ENCODE measurements at regions not wholly inside any gene's neighbourhood (a gene's known extent, or its start where the extent isn't known, plus 50 kb on each side); places are given as distances from the start of the nearest gene placed in this dataset.

DNA sequence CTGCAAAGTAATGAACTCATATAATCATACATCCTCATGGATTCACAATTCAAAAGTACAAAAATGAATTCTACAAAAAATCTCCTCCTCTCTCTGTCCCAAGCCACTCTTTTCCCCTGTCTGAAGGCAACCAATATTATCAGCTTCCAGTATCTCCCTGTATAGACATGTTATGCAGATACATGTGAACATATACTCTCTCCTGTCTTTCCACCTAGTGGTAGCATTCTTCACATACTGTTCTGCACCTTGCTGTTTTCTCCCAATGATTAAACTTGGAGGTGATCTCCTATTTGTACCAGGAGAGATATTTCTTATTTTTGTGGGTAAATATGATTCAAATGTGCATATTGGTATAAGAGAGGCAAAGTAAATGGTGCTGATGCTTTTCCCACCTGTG is 416.4 kb downstream of the EPM2A start:
- no peak for DNase-seq (ENCODE audit: low read depth)

DNA sequence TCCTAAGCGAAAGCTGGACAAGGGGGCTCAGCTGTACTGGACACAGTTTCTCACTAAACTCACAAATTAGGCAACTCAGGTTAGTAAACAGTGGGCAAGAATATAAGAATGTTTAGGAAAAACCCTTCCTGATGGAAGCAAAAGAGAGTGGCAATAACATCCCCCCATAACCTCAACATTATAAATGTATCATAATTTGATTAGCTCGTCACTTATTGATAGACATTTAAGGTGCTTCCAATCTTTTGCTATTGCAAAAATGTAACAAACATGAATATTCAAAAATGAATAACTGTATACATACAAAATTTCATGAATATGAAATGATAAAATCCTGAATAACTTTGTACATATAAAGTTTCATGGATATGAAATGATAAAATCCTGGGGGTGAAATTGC is 415.7 kb downstream of the EPM2A start:
- DNase-seq (ENCODE audit: low read depth), result no peak

DNA sequence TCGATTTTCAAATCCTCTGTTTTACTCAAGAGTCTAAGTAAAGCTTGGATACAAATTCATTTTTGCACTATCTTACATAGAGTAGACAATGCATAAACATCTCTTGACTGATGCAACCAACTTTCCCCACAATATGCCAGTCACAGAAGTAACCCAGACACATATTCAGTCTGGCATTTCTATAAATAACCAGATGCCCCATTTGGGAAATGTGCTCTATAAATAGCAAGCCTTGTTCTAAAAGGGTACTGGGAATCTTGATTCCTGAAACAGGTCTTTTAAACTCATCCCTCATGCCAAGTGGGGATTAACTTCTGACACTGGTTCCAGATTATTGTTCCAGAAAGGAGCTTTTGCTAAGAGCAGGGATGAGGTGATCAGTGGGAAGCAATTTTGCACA is 411.7 kb downstream of the EPM2A start:
- no peak for DNase-seq (ENCODE audit: low read depth)

DNA sequence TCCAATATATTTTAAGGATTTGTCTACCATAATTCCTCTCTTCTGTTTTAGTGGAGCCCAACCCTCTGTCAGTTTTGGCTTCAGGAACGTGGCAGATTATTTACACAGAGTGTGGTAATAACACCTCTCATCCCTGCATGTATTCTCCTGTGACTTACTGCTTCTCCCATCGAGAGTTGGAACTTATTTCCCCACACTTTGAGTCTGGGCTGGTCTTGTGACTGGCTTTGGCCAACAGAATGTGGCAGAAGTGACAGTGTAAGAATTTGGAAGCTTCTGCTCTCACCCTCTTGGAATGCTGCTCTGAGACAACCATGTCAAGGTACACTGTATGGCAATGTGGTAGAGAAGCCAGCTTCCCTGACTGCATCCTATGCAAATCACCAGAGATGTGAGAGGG is 407.7 kb downstream of the EPM2A start:
- DNase-seq (ENCODE audit: low read depth), result no peak

DNA sequence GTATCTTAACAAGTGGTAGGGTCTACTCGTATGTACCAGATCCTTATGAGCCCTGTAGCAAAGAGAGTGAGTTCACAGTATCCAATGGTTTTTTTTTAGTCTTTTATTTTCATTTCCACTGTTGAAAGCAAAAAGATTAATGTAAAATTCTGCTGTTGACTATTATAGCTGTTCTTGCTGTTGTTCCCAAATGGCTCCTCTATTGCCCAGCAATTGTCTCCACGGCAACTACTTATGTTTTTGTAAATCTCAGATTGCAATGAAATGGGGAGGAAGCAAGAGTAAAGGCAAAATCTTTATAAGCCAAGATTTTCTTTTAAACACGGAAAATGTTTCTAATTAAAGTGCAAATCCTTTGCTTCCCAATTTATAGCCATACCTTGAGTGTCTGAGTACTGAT is 406.1 kb downstream of the EPM2A start:
- no peak for DNase-seq (ENCODE audit: low read depth)

DNA sequence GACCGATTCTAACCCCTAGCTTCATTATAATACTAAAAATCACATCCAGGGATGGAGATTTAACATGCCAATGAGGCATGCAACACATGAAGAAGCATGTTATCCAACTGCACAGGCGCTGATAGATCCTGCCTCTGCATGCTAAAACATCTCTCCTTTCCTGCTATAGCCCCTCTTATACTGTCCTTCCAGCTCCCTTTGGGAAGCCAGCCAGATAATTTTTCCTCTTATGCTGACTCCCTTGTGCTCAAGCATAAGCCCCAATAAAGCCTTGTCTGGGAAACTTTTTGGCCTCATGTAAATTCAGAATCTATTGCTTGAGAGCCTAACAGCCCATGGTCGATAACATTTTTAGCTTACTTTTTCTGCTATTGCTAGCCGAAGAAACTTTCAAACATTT is 404.3 kb downstream of the EPM2A start:
- no peak for DNase-seq (ENCODE audit: low read depth)

DNA sequence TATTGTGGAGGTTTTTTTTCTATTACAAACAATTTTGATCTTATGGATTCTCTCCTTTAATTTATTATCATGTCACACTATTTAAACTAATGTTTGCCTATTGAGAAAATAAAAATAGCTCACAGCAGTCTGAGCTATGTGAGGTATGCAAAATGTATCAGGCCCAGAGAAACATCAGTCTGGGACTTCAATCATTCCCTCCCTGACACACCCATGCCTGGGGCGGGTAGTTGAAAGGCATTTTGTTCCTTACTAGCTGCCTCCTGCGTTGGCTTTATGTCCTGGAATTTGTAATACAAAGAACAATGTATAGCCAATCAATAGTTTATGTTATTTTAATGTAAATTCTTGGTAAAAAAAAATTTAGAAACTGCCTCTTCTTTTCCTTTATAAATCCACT is 403.3 kb downstream of the EPM2A start:
- no peak for DNase-seq (ENCODE audit: low read depth)

DNA sequence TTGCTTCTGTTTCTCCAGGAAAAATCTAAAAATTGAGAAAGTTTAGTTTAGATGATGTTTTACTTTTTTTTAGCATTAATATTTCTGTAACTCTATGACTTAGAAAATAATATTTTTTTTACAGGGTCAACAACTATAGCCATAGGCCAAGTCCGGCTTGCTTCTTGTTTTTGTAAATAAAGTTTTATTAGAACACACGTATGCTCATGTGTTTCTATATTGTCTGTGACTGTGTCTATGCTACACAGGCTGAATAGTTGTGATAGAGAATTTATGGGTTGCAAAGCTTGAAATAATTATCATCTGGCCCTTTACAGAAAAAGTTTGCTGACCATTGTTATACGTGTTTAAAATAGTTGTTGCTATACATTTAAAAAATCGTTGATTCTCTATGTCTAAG is 399.2 kb downstream of the EPM2A start:
- DNase-seq (ENCODE audit: low read depth), result no peak

DNA sequence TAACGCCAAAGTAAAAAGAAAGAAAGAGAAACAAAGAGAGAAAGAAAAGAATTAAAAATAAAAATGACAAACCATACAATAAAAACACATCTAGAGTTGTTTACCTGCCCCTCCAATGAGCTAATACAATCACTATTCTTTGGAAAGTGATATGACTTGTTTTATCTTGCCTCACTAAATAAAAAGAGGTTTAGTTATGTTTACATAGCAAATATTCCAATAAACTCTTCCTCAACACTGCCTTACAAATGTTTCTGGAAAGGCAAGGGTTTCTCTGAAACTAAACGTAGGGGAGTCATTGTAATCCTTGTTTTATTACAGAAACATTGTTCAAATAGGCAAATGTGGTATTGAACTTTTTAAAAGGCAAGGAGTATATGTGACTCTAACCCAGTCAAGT is 396.2 kb downstream of the EPM2A start:
- DNase-seq (ENCODE audit: low read depth), result no peak

DNA sequence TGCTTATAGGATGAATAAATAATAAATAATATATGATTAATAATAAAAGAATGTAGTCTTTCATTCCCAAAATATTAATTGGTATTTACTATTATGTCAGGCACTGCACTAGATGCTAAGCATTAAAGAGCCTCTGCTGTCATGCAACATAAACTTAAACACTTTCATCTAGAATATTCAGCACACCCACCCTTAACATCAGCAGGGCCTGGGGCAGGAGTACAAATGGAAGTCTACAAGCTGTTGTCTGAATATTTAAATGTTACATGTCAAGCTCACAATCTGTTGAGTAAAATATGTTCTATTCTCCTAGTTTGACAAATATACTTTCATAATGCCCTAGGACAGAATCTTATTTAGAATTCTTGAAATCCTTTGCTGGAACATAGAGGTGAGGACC is 395.1 kb downstream of the EPM2A start:
- DNase-seq (ENCODE audit: low read depth), result no peak

DNA sequence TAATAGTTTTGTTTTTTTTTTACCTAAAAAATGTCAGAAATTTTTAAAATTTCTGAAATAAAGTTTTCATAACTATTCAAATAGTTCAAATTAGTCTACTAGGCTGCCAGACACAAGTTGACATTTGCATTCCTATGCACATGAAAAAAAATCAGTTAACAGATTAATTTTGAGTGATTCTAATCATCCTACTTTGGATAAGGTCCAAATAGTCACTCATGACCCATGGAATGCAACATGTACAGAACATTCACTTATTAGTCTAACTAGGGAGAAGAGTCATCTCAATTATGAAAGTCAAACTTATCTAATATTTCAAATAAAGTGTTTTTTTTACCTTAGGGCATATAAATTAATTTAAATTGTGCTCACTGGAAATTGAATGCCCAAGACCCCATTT is 390.2 kb downstream of the EPM2A start:
- no peak for DNase-seq (ENCODE audit: low read depth)

DNA sequence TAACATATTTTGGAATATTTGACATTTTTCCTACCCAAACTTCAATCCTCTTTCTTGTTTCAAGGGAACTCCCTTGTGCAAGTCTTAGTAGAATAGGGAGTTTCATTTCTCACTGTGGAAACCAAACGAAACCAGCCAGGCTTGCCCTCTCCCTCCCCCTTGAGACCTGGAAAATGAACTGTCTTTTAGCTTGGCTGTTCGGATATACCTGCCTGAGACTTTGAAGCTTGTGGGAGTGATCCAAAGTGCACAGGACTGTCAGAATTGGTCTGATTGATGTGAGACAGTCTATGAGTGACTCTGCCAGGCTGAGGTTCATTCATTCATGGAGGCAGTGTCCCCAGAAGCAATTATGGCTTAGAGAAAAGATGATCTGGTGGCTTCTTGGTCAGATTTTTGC is 388.1 kb downstream of the EPM2A start:
- DNase-seq (ENCODE audit: low read depth), result no peak

DNA sequence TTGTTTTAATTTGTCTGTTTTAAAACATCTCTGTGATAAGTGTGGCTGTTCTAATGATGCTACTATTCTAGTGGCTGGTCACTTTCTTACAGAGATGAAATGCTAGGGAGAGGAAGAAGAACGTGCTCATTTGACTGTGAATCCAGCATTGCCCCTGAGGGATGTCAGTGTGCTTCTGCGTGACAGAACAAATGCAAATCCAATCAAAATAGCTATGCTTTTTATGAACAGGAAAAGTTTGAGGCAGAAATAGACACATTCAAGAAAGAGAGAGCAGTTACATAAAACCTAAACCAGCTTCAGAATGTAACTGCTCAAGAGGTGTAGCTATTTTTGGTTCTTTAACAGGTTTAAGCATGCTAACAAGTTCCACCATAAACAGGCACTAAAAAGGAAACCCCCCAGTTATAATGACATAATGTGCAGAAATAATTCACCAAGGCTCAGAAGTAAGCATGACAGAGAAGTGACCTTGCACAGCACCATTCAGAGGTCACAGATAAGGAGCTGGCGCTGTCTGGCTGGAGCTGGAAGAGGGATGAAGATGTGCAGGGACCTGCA is 385.3 kb downstream of the EPM2A start:
- no peak for DNase-seq (ENCODE audit: low read depth)

DNA sequence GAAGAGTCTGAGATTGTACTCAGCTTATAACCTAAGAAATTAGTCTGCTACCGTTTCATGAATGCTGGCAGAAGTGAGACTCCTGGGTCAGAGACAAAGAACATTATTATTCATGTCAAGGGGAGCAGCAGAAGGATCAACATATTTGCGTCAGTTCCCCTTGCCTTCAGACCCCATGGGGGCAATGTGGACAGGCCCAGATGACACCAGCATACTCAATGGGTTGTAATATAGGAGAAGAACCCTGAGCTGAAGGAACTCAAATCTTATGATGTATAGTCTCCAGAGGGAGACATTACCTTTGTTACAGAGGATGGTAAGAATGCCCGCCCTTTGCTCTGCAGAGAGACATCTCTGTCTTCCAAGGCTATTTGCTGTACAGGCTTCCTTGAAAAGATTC is 384.4 kb downstream of the EPM2A start:
- no peak for DNase-seq (ENCODE audit: low read depth)

DNA sequence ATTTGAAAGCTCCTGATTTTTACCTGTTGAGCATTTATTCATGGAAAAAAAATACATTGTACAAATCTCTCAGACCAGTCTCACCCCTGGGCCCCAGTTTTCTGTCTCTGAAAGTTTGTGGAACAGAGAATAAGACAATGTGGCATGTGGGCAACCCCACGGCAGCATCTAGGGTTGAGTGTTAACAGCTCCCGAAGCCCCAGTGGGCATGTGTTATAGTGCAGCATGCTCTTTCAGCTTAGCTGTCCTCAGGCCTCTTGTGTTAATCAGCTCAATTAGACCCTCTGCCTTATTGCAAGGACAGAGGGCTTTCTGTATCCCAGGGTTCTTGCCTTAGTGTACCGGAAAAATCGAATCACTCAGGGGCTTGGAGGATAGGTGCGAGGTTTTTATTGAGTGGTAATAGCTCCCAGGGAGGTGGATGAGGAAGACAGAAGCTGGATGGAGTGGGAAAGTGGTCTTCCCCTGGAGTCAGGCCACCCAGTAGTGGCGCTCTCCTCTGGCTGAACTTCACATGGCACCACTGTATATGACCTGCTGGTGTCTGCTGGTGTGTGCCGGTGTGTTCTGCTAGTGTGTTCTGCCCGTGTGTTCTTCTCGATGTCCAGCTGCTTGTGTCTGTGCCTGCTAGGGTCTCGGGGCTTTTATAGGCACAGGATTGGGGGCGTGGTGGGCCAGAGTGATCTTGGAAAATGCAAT is 382.8 kb downstream of the EPM2A start:
- no peak for DNase-seq (ENCODE audit: low read depth)

DNA sequence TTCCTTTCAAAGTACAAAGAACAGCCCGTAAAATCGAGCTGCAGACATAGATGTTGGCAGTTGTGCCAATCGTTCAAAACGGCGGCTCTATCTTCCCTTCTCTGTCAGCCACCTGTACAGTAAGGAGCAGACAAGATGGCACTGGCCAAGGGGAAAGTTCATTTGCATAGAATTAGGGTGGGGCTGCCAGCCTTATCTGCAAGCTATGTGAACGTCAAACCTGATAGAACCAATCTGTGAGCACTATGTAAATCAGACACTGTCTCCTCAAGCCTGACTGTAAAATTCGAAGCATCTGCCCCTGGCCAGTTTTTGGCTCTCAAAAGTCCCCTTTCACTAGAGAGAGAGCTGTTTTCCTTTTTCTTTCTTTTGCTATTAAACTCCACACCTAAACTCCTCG is 374.5 kb downstream of the EPM2A start:
- no peak for DNase-seq (ENCODE audit: low read depth)

DNA sequence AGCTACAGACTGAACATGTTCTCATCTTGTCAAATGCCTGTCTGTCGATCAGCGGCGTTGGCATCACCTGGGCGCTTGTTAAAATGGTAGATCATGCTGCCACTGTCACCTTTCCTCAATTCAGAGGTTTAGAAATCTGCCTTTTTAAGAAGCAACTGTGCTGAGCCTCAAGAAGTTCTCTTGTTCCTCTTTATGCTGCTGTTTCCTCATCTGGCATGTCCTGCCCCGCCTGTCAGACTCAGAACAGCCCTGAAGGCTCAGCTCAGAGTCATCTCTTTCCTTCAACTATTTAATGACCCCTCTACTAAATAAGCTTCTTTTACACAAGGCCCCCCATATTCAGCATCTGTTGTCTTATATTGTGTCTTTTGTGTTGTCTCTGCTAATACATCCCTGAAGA is 368.2 kb downstream of the EPM2A start:
- DNase-seq (ENCODE audit: low read depth), result no peak

DNA sequence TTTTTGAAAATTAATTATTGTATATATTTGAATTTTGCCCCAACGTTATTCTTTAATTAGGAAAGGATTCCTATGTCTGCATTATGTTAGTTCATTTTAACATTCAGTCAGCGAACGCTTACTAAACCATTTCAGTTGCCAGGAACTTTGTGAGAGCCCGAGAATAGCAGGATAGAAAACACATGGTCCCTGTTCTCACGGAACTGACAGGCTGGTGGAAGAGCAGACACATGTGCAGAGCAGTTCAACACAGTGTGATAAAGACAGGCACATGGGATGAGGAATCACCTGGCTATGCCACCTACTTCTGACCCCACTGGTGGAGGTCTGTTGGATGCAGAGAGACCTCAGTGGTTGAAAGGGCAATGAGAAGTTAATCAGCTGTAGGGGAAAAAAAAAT is 367.2 kb downstream of the EPM2A start:
- DNase-seq (ENCODE audit: low read depth), result no peak

DNA sequence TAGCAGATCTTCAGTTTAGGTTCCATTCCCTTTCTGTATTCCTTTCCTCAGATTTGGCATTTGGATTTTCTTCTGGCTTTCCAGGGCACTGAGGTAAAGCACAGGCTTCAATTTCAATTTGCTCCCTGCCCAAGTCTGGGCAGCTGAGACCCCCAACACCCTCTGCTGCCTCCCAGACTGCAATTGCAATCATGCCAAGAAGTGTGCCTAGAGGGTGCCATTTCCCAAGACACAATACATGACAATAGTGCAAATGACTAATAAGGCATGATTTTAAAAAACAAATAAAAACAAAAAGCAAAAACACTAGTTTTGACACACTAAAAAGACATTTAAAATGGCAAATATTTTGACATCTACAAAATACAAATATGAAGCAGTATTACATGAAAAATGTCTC is 364.8 kb downstream of the EPM2A start:
- DNase-seq (ENCODE audit: low read depth), result no peak

DNA sequence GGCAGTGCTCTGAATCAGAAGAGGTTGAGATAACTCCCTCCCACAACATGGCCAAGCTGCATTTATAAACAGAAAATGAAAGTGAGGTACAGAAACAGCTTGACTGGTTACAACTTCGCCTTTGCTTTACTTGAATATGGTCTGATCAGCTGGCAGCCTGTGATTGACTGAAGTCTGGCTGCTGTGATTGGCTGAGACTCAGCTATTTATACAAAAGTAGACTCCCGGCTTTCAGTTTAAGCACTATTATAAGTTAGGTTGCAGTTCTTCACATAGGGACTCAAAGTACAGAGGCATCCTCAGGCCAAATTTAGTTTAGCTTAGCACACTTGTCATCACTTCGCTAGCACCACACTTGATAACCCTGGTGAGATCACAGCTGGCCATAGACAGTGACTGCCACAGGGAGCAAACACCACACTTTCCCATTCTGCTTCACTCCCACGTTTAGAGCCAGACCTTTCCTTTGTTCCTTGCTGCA is 362.6 kb downstream of the EPM2A start:
- DNase-seq (ENCODE audit: low read depth), result no peak

DNA sequence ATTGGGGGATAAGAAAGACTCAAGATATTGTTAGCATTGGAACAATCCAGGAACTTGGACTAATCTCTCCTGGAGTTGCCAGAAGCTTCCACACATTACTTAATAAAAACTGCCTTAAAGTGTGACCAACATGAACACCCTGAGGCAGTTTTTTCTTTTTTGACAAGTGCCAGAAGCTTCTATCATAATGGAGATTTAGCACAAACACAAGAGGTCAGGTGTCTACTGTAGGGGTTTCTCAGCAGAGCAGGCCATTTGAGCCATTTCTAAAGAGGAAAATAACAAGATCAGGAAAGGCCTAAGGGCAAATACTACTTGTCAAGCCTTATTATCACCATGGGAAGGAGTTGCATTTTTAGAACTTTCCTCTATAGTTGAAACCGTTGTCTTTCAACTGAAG is 361.5 kb downstream of the EPM2A start:
- DNase-seq (ENCODE audit: low read depth), result no peak

DNA sequence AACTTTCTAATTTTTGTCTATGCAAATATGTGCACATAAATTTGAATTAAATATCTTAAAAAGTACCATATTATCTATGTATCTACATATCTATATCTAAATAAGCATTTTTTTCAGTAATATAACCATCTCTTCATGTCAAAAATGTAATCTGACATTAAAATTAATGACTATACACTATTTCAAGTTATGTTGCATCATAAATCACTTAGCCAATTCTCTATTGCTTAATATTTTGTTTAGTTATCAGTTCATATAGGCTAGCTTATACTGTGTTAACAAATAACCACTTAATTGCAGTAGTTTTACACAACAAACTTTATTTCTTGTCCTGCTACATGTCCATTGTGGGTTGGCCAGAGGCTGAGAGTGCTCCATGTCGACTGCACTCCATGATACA is 360.8 kb downstream of the EPM2A start:
- DNase-seq (ENCODE audit: low read depth), result no peak

DNA sequence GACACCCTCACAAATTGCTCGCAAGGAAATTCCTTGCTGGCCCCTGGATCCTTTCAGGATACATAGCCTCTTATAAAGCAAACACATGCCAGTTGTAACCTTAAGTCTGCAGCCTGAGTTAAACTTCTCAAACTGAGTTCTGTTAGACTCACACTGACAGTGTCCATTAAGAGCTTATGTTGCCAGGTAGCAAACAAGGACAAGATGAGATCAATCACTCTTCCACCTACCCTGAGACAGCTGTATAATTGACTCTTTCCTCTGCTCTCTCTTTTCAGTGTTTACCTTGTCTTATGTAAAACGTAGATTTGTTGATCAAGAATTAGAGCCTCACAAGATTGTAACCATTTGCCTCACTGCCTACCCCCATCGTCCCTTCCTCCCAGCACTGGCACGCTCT is 359.8 kb downstream of the EPM2A start:
- DNase-seq (ENCODE audit: low read depth), result no peak

DNA sequence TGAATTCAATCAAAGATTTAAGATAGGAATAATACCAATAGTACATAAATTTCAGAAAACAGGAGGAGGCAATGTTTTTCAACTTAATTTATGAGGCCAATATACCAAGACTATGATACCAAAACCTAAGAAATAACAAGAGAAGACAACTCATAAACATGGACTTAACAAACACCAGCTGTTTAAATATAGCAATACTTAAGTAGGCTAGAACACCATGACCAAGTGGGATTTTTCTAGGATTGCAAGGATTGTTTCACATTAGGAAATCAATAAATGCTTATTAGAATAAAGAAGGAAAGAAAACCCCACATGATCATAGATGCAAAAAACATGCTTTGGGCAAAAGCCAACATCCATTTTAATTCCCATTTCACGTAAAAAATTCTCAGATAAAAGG is 355.1 kb downstream of the EPM2A start:
- DNase-seq (ENCODE audit: low read depth), result no peak

All from activated gamma-delta T cell treated with anti-CD3 and anti-CD28 coated beads, Interleukin-2, amount 50 U/mL, for 16 hours (primary cell).